BLaER1 treated with 17β-estradiol and CSF1 and Interleukin-3, amounts not matched to agents 10 nM and 100 nM (cell line): ENCODE measurements at regions not wholly inside any gene's neighbourhood (a gene's known extent, or its start where the extent isn't known, plus 50 kb on each side); places are given as distances from the start of the nearest gene placed in this dataset.

ENCODE experiments used
- H3K27ac ChIP-seq, 11 experiments: shearing (Covaris generic); formaldehyde crosslinking; 2 replicates each; pipeline ENCODE4 v1.8.1; 2022
- H3K27me3 ChIP-seq, 11 experiments: shearing (Covaris generic); formaldehyde crosslinking; 2 replicates each; pipeline ENCODE4 v1.8.1; 2022
- H3K36me3 ChIP-seq, 11 experiments: shearing (Covaris generic); formaldehyde crosslinking; 2 replicates each; pipeline ENCODE4 v1.8.1; 2022
- H3K4me1 ChIP-seq, 10 experiments: shearing (Covaris generic); formaldehyde crosslinking; 2 replicates each; pipeline ENCODE4 v1.8.1; 2022
- H3K4me2 ChIP-seq, 11 experiments: shearing (Covaris generic); formaldehyde crosslinking; 2 replicates each; pipeline ENCODE4 v1.8.1; 2022
- H3K4me3 ChIP-seq, 10 experiments: shearing (Covaris generic); formaldehyde crosslinking; 2 replicates each; pipeline ENCODE4 v1.8.1; 2022
- H3K9ac ChIP-seq, 11 experiments: shearing (Covaris generic); formaldehyde crosslinking; 2 replicates each; pipeline ENCODE4 v1.8.1; 2022
- H3K9me3 ChIP-seq, 11 experiments: shearing (Covaris generic); formaldehyde crosslinking; replicated peaks in 1 of 11; 2 replicates each; pipeline ENCODE4 v1.8.1; 2022
- H4K20me1 ChIP-seq, 11 experiments: shearing (Covaris generic); formaldehyde crosslinking; 2 replicates each; pipeline ENCODE4 v1.8.1; 2022
- Cebpa-rat ChIP-seq, 11 experiments: shearing (Covaris generic); IDR thresholded peaks; 2 replicates each; pipeline ENCODE4 v1.8.1; 2022

DNA sequence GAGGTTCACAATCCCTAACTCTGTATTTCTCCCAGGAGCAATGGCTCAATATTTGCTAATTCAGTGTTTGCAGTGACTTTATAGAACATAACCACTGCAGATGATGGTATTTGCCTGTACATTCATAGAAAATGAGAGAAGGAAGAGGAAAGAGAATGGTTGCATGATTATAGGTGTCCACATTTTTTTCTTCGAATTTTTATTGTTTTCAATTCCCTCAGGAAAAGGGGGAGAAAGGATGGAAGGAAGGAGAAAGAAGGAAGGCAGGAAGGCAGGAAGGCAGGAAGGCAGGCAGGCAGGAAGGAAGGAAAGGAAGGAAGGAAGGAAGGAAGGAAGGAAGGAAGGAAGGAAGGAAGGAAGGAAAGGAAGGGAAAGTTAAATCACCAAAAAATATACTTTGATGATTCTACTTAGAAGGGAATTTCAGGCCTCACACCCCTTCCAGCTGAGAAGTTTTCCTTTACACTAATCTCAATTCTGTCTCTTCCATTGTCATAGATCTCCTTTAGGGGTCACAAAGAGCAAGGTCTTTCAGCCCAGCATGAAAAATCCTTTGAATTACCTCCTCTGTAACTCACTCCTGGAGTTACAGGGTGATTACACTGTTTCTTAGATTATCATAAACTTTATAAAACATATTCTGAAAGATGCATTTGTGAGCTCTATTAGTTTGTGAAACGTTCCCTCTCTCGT is 118.8 kb upstream of the INHBA start:
- Histone ChIP-seq H3K27me3 (no peaks in the 10 kb centered on the region), H3K4me1 (peaks cover 4 to 20% (median 10%) of the 10 kb centered on the region in 10 experiments), H3K27ac (no peak overlapping the region), H3K9ac (no peak overlapping the region), H3K4me2 (peak overlapping the region in 1 of 11 experiments; percentile 10; a peak in 2 of 22 replicates), H3K4me3 (no peak overlapping the region), H4K20me1 (no peaks in the 10 kb centered on the region), H3K9me3 (peaks cover 6 to 28% (median 11%) of the 10 kb centered on the region in 11 experiments; a peak in 17 of 22 replicates), H3K36me3 (no peaks in the 10 kb centered on the region)
- TF ChIP-seq Cebpa-rat (IDR thresholded peaks at IDR 0.05) = no peak

DNA sequence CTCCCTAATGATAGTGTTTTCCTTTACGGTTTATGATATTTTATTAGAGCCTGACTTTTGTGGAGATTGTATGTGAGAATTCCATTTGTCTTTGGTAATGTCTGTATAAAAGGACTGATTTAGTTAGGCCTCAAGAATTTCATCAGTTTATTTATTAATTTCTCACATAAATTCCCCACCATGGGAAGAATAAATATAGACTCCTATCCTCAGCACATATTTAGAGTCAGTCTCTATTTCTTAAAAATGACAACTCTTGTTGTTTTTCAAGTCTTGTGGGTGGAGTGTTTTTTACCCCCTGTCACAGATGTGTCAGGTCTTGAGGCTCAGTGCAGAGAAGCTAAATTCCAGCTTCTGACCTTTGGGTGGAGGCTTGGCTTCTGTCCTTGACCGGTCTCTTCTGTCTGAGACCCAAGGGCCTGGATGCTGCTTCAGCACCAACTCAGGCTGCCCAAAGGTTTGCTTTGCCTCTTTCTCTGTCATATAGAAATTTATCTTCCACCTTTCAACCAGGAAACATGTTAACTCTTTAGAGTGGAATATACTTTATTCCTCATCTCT is 117.3 kb upstream of the INHBA start:
- no peaks in the 10 kb centered on the region; a peak in 1 of 22 replicates for H4K20me1 ChIP-seq
- no peak overlapping the region for H3K9ac ChIP-seq
- H3K27me3 ChIP-seq = no peaks in the 10 kb centered on the region
- peaks cover 18 to 35% (median 24%) of the 10 kb centered on the region in 10 experiments for H3K4me1 ChIP-seq
- H3K4me2 ChIP-seq = no peak overlapping the region
- H3K4me3 ChIP-seq = no peak overlapping the region
- H3K27ac ChIP-seq = no peak overlapping the region
- H3K9me3 ChIP-seq = peaks cover 6 to 28% (median 11%) of the 10 kb centered on the region in 11 experiments; a peak in 17 of 22 replicates
- TF ChIP-seq Cebpa-rat (IDR thresholded peaks at IDR 0.05) = no peak
- H3K36me3 ChIP-seq = no peaks in the 10 kb centered on the region

DNA sequence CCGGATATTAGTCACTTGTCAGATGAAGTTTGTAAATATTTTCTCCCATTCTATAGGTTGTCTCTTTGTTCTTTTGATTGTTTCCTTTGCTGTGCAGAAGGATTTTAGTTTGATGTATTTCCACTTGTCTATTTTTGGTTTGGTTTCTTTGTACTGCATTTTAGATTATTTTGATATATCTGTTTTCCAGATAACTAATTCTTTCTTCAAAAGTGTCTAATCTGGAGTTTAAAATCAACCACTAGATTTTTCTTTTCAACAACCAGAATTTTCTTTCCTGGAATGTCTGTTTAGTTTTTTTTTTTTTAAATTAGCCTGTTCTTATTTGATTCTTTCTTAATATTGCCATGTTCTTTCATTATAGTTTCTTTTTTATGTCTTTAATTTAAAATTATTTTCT is 116.8 kb upstream of the INHBA start:
- Histone ChIP-seq H4K20me1 (no peaks in the 10 kb centered on the region; a peak in 1 of 22 replicates), H3K4me2 (no peak overlapping the region), H3K27ac (no peak overlapping the region)

DNA sequence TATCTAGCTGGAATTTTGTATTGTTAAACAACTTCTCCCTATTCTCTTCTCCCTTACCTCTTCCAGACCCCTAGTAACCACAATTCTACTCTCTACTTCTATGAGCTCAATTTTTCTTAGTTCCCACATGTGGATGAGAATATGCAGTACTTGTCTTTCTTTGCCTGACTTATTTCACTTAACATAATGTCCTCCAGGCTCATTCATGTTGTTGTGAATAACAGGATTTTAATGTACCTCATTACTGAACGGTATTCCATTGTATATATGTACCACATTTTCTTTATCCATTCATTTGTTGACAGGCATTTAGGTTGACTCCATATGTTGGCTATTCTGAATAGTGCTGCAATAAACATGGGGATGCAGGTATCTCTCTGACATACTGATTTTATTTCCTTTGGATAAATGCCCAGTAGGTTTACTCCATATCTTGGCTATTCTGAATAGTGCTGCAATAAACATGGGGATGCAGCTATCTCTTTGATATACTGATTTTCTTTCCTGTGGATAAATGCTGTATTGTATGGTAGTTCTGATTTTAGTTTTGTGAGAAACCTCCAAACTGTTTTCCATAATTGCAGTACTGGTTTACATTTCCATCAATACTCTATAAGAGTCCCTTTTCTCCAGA is 116.0 kb upstream of the INHBA start:
- Histone ChIP-seq H3K27me3 (no peaks in the 10 kb centered on the region), H3K4me1 (peaks cover 21 to 39% (median 28%) of the 10 kb centered on the region in 10 experiments), H3K9ac (no peak overlapping the region), H3K4me2 (no peak overlapping the region), H3K27ac (no peak overlapping the region), H3K9me3 (peaks cover 6 to 28% (median 11%) of the 10 kb centered on the region in 11 experiments; a peak in 17 of 22 replicates), H3K36me3 (no peaks in the 10 kb centered on the region), H3K4me3 (no peak overlapping the region), H4K20me1 (no peaks in the 10 kb centered on the region; a peak in 1 of 22 replicates)
- TF ChIP-seq Cebpa-rat (IDR thresholded peaks at IDR 0.05) = no peak

More for the DNA sequence above, 116.8 kb upstream of the INHBA start:
- Histone ChIP-seq H3K9me3 (peaks cover 6 to 28% (median 11%) of the 10 kb centered on the region in 11 experiments; a peak in 17 of 22 replicates), H3K9ac (no peak overlapping the region), H3K27me3 (no peaks in the 10 kb centered on the region), H3K36me3 (no peaks in the 10 kb centered on the region), H3K4me3 (no peak overlapping the region), H3K4me1 (peaks cover 21 to 39% (median 28%) of the 10 kb centered on the region in 10 experiments)
- no peak for TF ChIP-seq Cebpa-rat (IDR thresholded peaks at IDR 0.05)

DNA sequence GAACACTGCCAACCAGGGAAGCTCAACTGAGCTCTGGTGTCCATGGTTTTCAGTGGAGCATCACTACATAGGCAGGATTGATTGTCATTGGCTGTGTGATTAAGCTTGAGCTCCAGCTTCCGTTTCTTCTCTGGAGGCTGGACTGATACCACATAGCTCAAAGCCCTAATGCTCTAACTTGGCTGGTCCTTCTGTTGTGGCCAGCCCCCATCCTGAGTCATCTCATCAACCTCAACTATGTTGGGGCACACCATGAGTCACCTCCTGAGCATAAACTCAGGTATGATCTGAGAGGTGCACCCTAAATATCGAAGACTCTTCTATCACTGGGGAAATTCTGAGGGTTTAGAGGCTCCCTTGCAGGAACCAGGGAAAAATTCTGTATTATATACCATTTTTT is 114.5 kb upstream of the INHBA start:
- H3K4me3 ChIP-seq = no peak overlapping the region
- H3K27me3 ChIP-seq = no peaks in the 10 kb centered on the region
- TF ChIP-seq Cebpa-rat (IDR thresholded peaks at IDR 0.05) = no peak
- H3K4me2 ChIP-seq = peak overlapping the region in 10 of 11 experiments; percentile 57 to 80 (median 65); a peak in 19 of 22 replicates
- H3K27ac ChIP-seq = peak overlapping the region in 1 of 11 experiments; percentile 23; a peak in 1 of 22 replicates
- no peaks in the 10 kb centered on the region for H3K36me3 ChIP-seq
- peaks cover 6 to 28% (median 11%) of the 10 kb centered on the region in 11 experiments; a peak in 17 of 22 replicates for H3K9me3 ChIP-seq
- H3K4me1 ChIP-seq = peaks cover 26 to 38% (median 30%) of the 10 kb centered on the region in 10 experiments
- no peaks in the 10 kb centered on the region; a peak in 1 of 22 replicates for H4K20me1 ChIP-seq
- no peak overlapping the region for H3K9ac ChIP-seq

DNA sequence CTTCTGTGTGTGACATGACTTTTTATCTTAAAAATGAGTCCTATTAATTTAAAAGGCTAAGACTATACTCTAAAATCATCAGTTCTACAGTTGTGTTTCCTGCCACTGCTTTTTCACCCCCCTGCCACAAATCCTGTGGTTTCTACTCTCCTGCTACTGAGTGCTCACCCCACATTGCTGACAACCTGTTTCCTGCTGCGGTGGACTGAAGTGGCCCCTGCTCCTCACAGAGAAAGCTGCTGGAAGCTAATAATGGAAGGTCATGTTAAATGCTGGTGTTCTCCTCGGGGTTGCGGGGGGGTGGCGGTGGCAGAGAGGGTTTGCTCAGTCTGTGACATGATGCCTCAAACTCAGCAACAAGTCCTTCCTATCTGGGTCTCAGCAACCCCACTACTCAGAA is 113.2 kb upstream of the INHBA start:
- peaks cover 26 to 38% (median 30%) of the 10 kb centered on the region in 10 experiments for H3K4me1 ChIP-seq
- H4K20me1 ChIP-seq = no peaks in the 10 kb centered on the region; a peak in 1 of 22 replicates
- TF ChIP-seq Cebpa-rat (IDR thresholded peaks at IDR 0.05) = no peak
- no peaks in the 10 kb centered on the region for H3K27me3 ChIP-seq
- peaks cover 6 to 23% (median 11%) of the 10 kb centered on the region in 11 experiments; a peak in 19 of 22 replicates for H3K9me3 ChIP-seq
- H3K4me2 ChIP-seq = peak overlapping the region; percentile 57 to 80 (median 65)
- peak overlapping the region in 4 of 11 experiments; percentile 14 to 39 (median 20); a peak in 4 of 22 replicates for H3K27ac ChIP-seq
- 0 out of 22 replicates have a peak overlapping the region, but pooled peaks of 1 of the 11 experiments have one; percentile 22 for H3K9ac ChIP-seq
- no peak overlapping the region; a peak in 1 of 20 replicates for H3K4me3 ChIP-seq
- H3K36me3 ChIP-seq = no peaks in the 10 kb centered on the region

DNA sequence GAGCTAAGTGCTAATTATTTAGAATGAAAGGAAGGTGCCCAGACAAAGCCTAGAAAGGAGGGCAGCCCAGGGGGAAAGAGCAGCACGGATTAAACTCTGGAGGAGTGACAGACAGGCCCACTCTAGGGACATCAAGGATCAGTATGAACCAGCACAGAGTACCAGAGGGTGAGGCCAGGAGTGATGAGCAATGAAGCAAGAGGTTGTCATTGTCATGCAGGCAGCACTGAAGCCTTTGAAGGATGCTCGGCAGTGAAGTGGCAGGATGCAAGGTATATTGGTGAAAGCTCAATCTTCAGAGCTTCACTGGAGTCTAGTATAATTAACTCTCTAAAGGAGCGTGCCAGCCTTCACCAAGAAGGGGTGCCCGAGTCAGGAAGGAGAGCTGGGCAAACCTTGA is 112.0 kb upstream of the INHBA start:
- Histone ChIP-seq H3K27me3 (no peaks in the 10 kb centered on the region), H3K9me3 (peaks cover under 1 to 25% (median 13%) of the 10 kb centered on the region in 11 experiments; a peak in 14 of 22 replicates), H3K4me1 (peaks cover 28 to 40% (median 32%) of the 10 kb centered on the region in 10 experiments), H3K36me3 (no peaks in the 10 kb centered on the region), H3K9ac (no peak overlapping the region), H3K27ac (peak overlapping the region in 1 of 11 experiments; percentile 20; a peak in 1 of 22 replicates), H4K20me1 (no peaks in the 10 kb centered on the region; a peak in 1 of 22 replicates), H3K4me3 (no peak overlapping the region), H3K4me2 (peak overlapping the region in 10 of 11 experiments; percentile 46 to 80 (median 65); a peak in 11 of 22 replicates)
- TF ChIP-seq Cebpa-rat (IDR thresholded peaks at IDR 0.05) = no peak

DNA sequence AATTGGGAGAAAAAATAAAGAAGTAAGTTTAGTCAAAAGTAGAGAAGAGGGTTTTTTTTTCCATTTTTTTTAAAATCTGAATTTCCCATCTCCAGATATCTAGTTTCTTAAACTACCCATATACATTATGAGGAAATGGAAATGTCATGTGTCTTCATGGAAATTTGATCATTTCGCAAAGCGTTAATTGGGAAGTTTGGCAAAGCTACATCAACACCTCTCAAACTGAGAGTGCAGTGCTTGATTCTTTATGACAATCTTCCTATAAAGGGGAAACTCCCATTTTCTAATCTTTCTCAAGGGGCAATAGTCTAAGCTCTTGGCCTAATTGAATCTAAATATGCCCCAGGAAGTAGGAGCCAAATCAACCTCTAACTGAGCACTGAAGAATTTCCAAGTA is 110.4 kb upstream of the INHBA start:
- H4K20me1 ChIP-seq = no peaks in the 10 kb centered on the region; a peak in 1 of 22 replicates
- peaks cover 0 to 16% (median 9%) of the 10 kb centered on the region in 11 experiments; a peak in 10 of 22 replicates for H3K9me3 ChIP-seq
- no peak overlapping the region for H3K9ac ChIP-seq
- H3K27ac ChIP-seq = no peak overlapping the region
- no peaks in the 10 kb centered on the region for H3K27me3 ChIP-seq
- H3K4me1 ChIP-seq = peaks cover 30 to 45% (median 38%) of the 10 kb centered on the region in 10 experiments
- TF ChIP-seq Cebpa-rat (IDR thresholded peaks at IDR 0.05) = no peak
- no peak overlapping the region for H3K4me3 ChIP-seq
- H3K4me2 ChIP-seq = 0 out of 22 replicates have a peak overlapping the region, but pooled peaks of 1 of the 11 experiments have one; percentile 7
- no peaks in the 10 kb centered on the region for H3K36me3 ChIP-seq
